ENCODE measurements at regions not wholly inside any gene's neighbourhood (a gene's known extent, or its start where the extent isn't known, plus 50 kb on each side); places are given as distances from the start of the nearest gene placed in this dataset.

DNA sequence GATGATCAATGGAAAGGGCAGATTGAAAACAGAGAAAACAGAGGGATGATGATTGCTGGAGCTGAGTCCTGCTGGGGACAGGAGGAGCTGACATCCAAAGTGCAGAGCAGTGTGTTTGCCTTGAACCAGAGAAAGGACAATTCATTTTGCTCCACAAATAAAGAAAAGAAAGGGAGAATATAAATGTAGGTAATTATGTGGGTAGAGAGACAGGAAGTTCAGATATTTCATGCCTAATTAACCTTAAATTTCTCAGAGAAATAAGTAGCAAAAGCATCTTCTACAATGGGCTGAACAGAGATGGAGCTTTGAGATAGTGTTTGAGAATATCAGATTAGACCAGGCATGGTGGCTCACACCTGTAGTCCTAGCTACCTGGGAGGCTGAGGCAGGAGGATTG is 93.2 kb downstream of the TNFSF18 start:
- DNase-seq = no peak

DNA sequence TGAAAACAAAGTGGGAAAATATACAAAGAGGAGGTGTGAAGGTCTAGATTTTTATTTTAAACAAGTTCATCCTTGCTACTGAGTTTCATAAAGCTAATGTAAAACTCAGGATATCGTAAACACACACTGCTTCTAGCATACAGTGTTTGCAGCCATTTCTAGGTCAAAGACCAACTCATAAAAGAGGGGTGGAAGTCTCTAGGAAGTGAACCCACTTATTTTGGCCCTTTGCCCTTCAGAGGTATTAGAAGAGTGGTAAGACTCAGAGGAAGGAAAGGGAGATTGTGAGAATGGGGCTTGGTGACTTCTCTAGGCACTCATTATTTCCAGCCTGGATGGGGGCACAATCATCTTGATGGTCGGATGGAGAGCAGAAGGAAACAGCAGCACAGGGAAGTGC is 91.2 kb downstream of the TNFSF18 start:
- no peak for DNase-seq

DNA sequence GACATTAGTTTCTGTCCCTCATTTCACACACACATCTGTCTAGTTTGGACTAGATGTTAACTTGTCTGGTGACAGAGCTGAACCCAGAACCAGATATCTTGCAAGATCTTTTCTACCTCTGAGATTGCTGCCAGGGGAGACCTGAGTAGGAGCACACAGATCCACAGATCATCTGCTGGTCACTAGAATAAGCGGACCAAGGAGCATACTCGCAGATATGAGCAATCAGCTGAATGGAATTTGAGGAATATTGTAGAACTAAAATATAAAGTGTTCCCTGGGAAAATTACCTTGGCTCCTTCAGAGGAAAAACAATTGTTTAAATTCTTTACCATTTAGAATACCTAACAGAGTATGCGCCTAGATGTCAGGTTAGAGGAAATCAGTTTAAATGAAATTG is 90.7 kb downstream of the TNFSF18 start:
- no peak for DNase-seq

DNA sequence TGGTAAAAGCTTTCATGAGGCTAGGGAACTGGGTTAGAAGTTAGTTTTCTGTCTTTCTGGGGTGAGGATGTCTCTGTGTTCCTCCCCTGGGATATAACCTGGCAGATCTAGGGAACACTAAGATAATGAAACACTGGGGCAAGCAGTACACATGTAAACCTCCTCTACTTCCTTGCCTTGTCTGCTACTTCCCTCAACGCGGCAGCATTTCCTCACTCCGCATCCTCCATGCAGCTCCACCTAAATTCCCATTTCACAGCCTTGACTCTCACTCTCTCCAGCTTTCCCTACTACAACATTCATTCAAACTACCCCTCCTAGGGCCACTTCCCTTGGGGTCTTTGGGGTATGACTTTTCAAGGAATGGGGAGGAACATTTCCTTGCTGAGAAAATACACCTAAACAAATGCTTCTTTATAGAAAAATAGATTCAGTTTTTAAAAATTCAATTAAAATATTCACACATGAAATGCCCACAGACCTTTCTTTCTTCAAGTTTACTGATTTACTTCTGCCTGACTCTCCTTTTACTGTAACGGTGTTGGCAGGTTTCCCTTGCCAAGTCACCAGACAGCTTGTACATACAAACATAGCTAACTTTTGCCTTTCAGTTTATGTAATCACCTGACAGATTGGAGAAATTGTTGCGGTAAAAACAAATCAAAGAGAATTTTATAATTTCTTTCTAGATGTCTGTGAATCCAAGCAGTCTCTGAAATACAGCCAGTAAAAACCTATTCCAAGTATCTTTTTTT is 90.1 kb downstream of the TNFSF18 start:
- DNase-seq = no peak

DNA sequence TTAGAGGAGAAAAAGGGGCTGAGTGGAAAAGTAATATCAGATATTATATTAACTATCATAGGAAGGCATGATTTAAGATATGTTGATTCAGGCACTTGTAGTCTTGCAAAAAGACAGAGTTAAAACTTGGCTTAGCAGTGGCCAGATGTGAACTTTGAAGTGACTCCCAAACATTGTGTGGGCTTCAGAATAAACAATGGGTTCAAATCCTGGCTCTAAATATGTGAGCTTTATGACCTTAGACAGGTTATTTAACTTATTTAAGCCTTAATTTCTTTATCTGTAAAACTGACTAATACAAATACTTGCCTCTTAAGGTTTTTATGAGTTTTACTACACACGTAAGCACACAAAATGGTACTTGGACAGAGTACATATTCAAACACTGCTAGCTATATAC is 85.9 kb downstream of the TNFSF18 start:
- DNase-seq = no peak

DNA sequence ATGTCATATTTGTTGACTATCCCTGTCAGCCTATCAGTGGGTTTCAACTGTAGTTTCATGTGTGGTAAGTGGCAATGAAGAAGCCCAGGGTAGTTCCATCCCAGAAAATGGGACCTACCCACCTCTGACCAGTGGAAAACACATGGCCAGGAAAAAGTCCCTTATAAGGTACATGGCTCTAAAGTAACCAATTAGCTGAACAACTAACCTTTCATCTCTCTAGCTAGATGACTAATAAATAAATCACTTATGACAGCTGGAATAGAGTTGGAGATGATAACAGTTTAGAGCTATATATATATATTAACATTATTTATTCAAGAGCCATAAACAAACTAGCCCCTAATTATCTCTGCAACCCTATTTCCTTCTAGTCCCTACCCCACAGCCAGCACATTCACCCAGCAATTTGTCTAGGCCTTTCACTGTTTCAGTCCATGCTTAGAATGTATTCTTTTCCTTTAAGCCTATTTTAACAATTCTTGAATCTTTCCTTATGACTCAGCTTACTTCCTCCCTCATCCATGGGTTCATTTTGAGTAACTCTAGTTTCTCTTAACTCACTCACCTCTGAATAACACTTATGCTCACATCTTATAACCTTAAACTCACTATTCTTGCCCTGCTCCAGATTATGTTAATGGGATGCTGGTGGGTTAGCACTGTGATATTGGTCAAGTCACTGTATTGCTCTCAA is 83.7 kb downstream of the TNFSF18 start:
- DNase-seq = no peak

DNA sequence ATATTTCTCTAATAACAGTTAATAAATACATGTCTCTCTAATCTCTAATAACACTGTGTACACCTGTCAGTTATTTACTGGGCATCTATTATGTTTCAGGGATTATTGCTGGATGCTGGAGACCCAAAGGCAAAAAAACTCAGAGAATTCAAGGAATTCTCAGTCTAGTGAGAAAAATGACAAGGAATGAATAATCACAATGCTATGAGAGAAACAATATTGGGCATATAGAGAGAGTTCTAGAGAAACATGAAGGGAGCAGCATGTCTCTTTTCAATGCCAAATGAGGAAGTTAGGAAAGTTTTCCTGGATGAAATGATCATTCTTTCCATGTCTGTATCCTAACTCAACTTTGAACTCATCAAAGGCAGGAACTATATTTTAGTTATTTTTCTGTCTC is 82.8 kb downstream of the TNFSF18 start:
- no peak for DNase-seq

DNA sequence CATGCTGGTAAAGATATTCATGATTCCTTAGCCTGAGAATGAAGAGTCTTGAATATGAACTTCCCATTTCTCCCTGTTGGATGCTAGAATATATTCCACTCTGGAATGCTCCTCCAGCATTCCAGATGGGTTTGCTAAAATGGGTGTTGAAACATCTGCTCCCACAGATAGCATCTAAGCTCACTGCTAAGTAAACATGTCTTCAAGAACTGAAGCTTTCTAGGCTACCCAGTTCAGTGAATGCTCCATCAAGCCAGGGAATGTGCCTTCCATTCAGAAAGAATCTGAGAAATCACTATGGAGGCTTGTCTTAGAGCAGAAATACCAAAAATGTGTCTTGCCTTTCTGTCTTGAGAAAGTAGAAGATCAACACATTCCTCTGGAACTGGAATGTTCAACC is 81.1 kb downstream of the TNFSF18 start:
- DNase-seq = no peak

DNA sequence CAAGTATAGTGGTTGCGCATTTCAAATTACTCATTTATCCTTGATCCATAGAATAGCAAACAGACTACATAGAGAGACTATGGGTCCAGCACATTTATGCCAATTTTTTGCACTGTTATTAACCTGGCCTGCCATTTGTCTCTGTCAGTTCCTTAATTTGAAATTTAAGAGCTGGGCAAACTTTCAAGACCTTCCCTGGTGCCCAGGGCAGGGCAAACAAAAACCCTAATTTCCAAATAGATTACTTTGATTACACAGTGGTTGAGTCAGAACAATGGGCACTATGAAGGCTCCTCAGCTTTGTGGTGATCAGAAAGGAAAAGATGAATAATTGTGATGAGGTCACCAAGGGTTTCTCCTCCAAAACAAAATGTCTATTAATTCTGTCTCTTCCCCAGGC is 80.6 kb downstream of the TNFSF18 start:
- no peak for DNase-seq

DNA sequence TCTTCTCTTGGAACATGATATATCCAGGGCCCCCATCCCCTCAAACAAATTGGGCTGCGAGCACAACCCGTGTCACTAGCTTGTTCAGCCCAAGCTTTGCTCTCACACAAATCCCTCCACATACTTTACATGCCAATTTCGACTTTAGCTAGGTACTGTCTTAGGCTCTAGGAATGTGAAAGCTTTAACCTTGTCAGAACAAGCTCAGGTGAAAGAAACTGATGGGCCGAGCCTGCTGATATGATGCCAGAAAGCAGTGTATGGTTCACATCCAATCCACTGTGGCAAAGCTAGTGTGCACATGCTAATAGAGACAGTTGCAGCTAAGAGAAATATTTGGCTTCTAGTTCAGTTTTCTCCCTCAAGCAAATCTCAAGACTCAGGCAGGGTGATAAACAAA is 79.5 kb downstream of the TNFSF18 start:
- DNase-seq = no peak

DNA sequence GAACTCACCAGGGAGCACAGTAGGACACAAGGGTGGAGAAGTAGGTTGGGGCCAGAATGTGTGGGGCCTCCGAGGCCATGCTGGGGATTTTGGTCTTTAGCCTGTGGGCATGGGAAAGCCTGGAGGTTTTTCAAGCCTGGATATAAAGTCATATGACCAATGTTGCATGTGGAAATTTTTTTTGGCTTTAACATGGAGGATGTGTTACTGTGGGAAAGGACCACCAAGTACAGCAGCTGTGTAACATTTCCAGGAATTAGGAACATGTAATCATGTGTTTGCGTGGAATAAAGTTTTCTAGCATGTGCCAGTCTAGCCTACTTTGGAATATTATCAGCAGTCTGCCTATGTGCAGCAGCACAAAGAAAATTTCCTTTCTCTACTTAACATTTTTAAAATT is 78.5 kb downstream of the TNFSF18 start:
- no peak for DNase-seq

DNA sequence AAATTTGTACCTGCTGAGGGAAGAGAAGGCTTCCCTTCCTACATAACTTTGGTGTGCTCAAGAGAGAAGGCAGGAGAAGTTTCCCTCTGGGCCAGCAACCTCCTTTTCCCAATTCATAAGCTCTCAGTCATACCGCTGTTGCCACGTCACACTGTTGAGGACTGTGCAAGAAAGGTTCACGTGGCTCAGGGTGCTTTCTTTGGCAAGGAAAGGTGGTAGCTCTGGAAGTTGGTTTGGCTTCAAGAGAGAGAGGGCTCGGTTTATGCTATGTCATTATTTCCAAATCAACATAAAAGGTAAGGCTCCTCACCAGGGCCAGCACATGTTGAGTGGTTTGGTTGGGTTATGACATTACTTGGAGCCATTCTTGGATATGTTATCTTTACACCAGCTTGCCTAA is 77.3 kb downstream of the TNFSF18 start:
- no peak for DNase-seq

DNA sequence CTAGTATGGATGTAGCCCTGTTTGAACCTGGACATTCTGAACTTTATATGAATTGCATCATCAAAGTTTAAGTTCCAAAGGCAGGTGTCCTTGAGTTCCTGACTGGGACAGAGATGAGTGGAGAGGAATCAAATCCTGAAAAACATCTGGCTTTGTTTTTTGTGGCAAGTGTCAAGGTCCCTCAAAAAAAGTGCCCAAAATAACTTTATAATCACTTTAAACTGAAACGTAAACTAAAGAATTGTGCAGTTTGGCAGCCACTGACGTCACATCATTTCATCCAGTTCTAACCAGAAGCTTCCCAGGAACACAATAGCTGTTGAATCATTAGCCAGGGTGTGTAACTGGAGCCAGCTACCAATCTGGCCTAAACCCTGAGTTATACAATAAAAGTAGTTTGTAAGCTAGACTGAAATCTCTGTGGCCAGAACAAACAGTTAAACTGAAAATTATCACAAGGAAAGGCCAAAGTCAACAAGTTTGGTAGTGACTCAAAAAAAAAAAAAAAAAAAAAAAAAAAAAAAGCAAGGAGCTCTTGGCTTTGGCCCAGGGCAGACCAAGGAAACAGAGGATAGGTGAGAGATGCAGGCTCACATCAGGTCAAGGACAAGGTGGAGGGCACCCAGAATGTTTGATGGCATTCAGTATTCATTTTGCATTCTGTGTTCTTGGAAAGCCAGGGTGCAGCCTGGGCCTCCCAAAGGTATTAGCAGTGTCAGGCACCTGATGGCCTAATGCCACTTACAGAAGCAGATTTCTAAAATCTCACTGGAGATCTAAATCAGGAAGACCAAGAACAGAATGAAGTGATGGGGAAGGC is 74.3 kb downstream of the TNFSF18 start:
- no peak for DNase-seq

DNA sequence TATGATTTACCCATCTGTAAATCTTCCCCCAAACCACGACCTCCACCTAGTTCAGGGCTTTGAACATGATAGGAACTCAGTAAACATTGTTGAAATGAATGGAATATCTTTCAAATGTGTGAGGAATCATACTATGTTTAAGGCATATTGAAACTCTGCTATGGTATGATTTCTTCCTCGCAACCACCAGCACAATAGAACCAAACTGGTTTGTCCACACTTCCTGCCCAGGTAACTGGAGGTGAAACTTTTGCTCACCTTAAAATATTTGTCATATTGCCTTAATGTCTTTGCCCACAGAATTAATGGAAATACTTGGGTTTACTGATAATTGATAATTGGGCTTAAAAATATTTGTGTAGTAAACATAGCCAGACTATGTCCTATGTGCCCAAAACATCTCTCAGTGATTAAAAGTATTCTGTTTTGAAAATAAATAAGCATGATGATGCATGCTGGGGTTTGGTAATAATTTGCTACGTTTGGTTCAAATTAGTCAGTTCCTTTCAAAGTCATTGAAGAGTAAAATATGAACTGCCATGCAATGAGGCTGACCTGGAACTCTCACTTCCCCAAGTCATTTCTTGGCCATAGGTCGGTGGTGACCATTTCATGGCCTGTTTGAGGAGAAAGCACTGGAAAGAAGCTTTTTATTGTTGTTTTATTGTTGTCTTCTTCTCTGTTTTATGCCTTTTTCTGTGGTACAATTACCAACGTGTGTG is 73.3 kb downstream of the TNFSF18 start:
- no peak for DNase-seq

DNA sequence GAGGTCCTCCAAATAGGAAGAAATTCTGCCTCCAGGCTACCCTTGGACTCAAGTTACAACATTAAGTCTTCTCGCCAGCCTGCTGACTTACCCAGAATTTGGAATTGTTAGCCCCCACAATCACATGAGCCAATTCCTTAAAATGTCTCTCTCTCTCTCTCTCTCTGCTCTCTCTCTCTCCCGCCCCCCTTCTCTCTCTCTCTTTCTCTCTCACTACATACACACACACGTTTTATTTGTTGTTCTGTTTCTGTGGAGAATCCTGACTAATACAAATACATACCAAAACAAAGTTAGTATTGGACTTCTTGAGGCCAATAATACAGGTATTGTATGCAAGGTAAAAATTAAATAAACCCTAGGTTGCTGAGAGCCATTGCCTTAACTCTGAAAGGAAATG is 72.1 kb downstream of the TNFSF18 start:
- DNase-seq = no peak

DNA sequence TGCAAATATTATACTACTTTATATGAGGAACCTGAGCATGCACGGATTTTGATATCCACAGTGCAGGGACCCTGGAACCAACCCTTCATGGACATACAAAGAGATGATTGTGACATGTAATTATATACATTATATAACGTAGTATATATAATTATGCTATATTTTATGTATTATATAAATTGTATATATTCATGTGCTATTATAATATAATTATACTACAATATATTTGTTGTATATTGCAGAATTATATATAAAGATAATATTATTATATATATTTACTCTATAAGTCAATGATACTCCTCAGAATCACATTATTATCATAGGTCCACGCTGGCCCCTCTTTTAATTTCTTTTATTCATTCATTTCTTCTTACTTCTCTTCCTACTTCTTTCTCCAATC is 70.9 kb downstream of the TNFSF18 start:
- DNase-seq = no peak

DNA sequence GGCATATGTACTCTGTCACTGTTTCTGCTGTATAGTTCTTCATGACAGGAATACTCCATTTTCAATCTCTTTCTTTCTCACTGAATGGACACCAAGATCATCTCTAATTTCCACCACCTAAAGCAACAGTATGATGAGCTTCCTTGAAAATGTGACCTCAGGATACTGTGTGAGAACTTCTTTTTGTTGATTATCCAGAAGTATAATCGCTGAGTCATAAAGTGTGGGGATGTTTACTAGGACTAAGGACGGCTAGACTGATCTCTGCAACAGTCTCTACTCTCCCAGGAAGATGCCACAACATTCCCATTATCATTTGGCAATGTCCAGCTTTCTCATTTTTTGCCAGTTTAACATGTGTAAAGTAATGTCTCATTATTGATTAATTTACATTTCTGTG is 70.3 kb downstream of the TNFSF18 start:
- no peak for DNase-seq

DNA sequence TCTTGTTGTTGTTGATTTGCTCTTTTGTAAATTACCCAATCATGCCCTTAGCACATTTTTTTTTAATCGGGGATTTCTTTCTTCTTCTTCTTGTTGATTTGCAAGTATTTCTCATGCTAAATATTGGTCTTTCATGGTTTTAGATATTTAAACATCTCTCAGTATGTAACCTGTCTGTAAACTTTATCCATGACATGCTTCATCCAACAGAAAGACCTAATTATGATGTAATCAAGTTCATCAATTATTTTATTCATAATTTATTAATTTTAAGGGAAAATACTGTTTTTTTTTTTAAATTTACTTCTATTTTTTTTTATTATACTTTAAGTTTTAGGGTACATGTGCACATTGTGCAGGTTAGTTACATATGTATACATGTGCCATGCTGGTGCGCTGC is 69.8 kb downstream of the TNFSF18 start:
- no peak for DNase-seq

Measured in CD4-positive, alpha-beta T cell treated with Interleukin-17A for 4 hours (primary cell).